ENCODE measurements at regions not wholly inside any gene's neighbourhood (a gene's known extent, or its start where the extent isn't known, plus 50 kb on each side); places are given as distances from the start of the nearest gene placed in this dataset.
"Not testable (repeated sequence)": the region's sequence is repeated elsewhere in the genome, so short reads cannot be mapped to it uniquely, and the experiment has no call there.

DNA sequence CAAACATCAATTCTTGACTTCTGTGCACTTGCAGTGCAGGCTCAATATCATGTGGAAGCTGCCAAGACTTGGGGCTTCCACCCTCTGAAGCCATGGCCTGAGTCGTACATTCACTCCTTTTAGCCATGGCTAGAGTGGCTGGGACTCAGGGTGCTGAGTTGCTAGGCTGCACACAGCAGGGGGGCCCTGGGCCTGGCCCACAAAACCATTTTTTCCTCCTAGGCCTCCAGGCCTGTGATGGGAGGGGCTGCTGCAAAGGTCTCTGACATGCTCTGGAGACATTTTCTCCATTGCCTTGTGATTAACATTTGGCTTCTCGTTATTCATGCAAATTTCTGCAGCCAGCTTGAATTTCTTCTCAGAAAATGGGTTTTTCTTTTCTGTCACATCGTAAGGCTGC is 1226.8 kb downstream of the AACS start:
- intact Hi-C loops (cut with DNase I); ATAC-seq; DNase-seq (ENCODE audit: low spot score): not testable (repeated sequence)

DNA sequence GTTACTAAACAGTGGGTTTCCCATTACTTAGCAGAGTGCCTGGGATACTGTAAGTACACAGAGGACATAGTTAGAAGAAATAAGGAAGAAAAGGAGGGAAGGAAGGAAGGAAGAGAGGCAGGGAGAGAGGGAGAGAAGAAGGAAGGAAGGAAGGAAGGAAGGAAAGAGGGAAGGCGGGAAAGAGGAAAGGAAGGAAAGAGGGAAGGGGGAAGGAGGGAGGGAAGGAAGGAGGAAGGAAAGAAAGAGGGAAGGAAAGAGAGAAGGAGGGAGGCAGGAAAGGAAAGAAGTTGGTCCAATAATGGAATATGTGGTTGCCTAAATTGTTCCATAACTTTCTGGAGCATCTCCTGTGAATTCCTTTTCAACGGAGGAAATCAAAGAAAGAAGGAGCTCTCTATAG is 1230.4 kb downstream of the AACS start:
- ATAC-seq, result no peak
- intact Hi-C loops (cut with DNase I), result no loop called here
- DNase-seq (ENCODE audit: low spot score), result no peak

DNA sequence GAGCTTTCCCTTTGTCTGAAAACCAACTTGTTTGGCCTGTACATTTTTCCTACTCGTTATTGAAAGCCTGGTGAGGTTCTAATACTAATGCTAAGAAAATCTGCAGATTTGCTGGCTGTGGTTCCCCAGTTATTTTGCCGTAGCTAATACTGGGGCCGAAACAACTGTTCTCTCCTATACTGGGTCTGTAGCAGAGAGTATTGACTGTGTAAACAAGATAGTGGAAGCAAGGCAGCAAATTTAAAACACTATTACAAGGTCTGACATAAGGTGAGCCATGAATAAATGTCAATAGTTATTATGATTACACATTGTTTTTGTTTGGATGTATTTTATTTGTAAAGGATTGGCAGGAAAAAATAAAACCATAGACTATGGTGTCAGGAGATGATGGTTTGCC is 1244.0 kb downstream of the AACS start:
- no peak for DNase-seq (ENCODE audit: low spot score)
- intact Hi-C loops (cut with DNase I), result no loop called here
- no peak for ATAC-seq

DNA sequence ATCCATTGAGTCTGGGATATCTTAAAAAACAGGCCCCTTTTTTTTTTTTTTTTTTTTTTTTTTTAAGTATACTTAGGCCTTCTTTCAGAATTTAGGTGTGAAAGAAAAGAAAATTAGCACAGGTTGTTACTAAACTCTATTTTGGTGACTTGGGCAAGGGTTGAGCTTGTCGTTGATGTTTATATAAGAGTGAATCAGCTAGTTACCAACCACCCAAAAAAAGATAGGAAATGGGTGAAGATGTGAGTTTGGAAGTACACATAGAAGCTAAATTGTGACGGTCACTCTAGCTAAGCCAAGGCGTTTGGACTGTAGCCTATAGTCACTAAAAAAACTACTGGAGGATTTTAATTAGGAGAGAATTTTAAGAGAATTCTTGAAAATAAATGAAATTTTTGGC is 1247.2 kb downstream of the AACS start:
- ATAC-seq (no peak), DNase-seq (ENCODE audit: low spot score) (no peak)
- intact Hi-C loops (cut with DNase I), result no loop called here

DNA sequence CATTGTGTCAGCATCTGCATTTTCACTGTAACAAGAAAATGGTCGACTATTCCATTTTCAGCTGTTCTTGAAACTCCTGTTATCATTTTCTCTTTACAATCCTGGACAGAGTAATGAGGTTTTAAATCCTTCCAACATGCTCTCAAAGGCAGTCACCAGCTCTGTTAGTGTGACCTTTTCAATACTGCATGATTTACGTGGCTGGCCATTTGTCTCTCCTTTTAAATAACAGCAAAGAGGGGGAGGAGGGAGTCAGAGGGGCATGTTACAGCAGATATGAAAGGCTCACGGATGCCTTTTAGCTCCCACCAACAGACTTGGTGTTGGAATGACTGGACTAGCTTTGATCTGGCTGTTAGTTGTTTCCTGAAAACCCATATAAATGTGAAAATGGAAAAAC is 1251.2 kb downstream of the AACS start:
- intact Hi-C loops (cut with DNase I), result no loop called here
- DNase-seq (ENCODE audit: low spot score) (no peak), ATAC-seq (no peak)

DNA sequence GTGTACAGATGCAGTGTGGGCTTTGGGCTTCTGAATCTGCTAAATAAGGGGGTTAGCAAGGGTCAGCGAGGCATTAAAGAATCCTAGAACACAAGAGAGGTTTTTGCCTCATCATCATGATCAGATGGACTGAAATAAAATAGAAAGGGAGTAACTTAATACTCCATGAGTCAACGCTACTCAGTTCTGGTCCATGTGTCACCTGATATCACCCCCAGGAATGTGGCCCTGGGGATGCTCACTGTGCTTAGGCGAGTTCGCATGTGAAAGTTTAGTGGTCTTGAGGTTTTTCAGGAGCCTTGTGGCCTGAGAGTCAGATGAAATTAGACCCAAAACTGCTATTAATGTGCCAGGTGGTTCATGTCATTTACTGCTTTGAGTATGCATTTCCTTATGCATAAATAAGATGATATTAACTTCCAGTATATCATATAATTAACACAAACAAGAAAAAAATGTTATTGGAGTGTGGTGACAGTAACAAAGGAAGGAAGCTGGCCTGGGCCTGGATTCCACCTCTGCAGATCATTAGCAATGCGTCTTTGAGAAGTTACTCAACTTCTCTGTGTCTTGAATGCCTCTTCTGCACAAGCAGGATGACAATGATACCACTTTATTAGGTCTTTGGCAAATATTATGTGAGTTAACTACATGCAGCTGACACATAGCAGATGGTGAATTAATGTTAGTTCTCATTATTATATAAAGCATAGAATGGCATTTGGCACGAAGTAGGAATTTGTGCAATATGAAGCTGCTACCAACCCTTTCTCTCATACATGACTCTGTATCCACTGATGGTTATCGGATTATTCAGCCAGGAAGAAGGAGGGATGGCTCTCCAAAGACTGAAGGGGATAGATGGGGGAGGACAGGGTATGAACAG is 1272.6 kb downstream of the AACS start:
- no peak for DNase-seq (ENCODE audit: low spot score)
- intact Hi-C loops (cut with DNase I), result no loop called here
- no peak for ATAC-seq

DNA sequence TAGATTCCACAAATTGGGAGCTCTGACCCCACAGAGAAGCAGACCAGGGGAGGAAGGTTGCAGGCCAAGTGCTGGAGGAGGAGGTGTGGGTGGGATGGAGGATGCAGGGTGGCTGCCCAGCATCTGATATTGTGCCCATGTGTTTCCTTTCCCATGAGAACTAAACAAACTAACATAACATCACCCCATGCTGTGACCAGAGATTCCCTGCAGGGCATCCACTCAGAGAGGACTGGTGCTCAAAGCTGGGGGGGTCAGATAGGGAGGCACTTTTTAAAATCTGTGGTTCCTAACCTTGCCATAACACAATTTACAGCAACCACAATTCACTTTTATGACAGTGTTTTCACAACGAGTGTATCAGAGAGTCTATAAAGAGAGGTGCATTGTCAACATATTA is 1277.6 kb downstream of the AACS start:
- no peak for ATAC-seq
- no peak for DNase-seq (ENCODE audit: low spot score)

DNA sequence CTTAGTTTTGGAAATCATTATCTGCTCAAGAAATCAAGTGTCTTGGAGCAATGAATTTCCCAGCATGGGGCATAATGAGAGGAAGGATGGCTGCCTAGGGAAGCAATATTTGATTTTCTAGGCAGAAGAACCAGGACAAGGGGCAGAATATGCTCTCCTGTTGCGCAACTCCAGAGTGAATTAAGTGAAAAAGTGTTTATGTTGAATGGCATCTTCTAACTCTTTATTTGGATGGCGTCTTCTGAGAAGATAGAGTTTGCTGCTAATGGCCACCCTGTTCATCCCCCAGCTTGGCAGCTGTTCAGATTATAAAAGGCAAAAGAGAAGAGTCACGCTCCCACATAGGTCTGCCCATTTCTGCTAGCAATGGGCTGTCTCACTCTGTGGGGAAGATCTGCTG is 1278.1 kb downstream of the AACS start:
- no peak for DNase-seq (ENCODE audit: low spot score)
- intact Hi-C loops (cut with DNase I), result no loop called here

More for the DNA sequence above, 1277.6 kb downstream of the AACS start:
- intact Hi-C loops (cut with DNase I), result no loop called here

DNA sequence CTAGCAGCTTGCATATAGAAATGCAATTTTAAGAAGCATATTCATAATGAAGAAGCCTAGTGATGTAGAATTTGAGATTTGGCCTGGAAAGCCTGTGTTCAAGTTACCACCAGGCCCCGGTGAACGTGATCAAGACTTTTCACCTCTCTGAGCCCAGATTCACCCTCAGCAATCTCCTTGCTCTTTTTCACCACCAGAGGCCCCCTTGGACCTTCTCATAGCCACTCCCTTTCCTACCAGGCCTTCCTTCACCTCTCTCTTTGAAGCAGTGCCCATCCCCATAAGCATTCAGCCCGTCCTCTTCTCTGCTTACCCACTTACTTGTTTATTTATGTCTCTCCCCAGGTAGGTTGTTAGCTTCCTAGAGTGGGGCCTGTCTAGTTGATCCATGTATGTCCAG is 1280.9 kb downstream of the AACS start:
- intact Hi-C loops (cut with DNase I), result no loop called here
- ATAC-seq (no peak), DNase-seq (ENCODE audit: low spot score) (no peak)

More for the DNA sequence above, 1278.1 kb downstream of the AACS start:
- no peak for ATAC-seq

DNA sequence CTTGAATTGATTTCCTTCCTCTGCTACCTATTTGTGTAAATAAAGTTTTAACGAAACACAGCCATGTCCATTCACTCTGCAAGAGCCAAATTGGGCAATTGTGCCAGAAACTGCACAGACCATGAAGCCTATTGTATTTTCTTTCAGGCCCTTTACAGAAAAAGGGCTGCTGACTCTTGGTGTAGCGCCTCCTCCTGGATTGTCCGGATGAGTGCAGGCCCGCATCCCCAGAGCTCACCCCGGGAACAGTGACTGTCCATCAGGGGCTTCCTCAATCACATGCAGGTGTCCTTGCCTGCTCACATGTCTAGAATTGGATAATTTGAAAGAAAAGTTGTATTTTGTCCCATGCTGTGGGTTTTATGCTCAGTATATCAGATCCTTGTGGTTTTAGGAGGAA is 1282.2 kb downstream of the AACS start:
- DNase-seq (ENCODE audit: low spot score), result no peak
- intact Hi-C loops (cut with DNase I), result no loop called here
- no peak for ATAC-seq

DNA sequence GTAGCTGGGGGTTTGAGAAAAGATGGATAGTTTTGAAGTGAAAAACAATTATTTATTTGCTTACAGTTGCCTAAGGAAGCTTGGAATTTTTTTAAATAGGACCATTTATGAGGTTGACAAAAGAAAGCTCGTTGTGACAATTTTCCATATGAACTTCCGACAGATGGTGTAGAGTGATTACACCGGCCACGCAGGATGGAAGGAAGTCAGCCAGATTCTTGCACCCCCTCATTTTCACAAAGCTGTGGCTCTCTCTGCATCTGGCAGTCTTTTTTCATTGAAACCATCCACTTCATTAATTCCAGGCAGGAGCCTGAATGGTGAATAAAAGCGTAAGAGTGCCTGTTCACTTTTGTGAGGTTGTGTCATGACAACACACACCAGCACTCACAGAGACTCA is 1284.1 kb downstream of the AACS start:
- intact Hi-C loops (cut with DNase I), result no loop called here
- no peak for ATAC-seq
- no peak for DNase-seq (ENCODE audit: low spot score)

DNA sequence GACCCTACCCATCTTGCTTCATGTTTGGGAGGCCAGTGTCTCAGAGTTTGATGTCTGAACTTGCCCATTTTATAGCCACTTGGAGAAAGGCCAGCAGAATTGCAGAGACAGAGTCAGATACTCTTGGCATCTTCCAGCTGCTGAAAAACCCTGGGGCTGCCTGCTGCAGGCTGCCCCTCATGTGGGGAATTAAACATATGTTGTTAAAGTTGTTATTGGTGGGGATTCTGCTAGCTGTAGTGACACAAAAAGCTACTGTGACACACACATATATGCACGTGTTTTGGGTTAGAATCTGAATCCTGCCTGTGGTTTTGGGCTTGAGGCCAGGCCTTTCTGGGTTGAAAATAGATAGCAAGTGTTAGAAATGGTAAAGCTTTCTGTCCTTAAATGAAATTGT is 1288.4 kb downstream of the AACS start:
- DNase-seq (ENCODE audit: low spot score) (no peak), ATAC-seq (no peak)
- intact Hi-C loops (cut with DNase I), result no loop called here

DNA sequence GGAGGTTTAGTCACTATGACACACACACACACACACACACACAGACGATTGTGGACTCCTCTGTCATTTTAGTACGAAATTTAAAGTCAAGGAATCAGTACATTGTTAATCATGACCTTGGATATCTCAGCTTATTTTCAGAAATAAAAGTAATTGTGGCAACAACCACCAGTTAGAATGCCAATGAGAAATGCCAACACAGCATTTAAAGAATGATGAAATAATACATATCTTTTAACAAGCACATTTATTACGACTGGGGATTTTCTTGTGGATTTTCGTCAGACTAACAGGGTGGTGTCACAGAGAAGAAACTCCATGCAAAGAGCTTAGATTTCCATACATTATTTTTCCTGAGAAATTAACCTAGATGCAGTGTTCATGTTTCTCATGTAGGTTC is 1289.4 kb downstream of the AACS start:
- DNase-seq (ENCODE audit: low spot score) (no peak), ATAC-seq (no peak)
- intact Hi-C loops (cut with DNase I), result no loop called here

DNA sequence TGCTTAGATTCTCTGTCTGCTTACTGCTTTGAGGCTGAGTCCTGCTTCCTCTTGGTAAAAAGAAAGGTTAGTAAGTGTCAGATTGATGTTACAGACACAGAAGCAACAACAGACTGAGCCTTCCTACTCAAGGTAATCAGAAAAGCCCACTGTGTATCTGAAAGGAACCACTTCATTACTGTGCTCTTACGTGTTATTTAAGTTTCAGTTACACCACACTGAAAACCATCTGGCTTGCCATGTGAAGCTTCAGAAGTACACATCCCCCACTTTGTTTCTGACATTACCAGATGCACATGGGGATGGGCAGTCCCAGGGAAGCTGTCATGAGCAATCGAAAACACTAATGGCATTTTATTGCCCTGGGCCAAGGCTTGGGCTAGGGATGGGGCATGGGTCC is 1290.1 kb downstream of the AACS start:
- intact Hi-C loops (cut with DNase I), result no loop called here
- no peak for ATAC-seq
- no peak for DNase-seq (ENCODE audit: low spot score)

DNA sequence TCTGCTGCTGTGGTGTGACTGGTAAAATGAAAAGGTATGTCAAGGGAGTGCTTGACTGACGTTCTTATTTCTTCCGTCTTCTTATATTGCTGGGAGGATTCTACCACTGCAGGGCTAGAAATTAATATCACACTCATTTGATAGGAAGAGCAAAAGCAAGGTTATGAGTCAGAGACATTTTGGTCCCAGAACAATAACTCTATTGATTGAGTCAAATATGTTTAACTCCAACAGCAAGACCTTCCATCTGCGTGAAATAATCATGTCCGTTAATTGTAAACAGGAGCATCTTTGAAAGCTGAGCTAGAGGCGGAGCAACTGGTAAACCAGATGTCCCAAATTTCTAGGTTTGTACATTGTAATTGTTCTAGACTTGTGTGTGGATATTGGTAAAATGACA is 1293.6 kb downstream of the AACS start:
- ATAC-seq (no peak), DNase-seq (ENCODE audit: low spot score) (no peak)
- intact Hi-C loops (cut with DNase I), result no loop called here

DNA sequence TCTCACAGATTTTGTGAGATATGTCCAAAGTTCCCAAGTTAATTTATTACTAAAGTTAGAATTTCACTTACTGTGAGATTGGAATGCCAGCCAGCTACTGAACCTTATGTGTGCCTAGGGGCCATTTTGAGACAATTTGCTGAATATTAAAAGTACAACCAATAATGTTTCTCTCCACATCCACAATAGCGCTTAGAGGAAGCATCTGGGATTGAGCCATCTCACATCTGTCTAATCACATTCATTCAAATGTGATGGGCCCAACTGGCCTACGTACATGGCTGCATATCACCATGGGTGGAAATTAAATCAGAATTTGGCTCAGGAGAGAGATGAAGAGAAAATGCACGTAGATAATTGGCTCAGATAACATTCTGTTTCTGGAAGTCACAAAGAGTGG is 1294.0 kb downstream of the AACS start:
- no peak for ATAC-seq

DNA sequence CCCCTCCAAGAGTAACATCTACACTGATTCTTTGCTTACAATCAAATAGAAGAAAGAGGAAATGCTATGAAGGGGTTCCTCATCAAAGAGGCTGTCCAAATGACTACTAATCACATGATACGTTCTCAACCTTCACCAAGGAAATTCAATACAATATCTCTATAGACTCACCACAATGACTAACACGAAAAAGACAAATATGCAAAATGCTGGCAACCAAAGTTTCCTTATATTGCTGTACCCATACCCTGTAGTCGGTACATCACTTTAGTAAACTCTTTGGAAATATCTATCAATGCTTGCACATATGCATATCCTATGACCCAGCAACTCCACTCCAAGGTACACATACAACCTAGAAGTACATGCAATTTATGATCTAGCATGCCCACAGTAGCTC is 1296.6 kb downstream of the AACS start:
- intact Hi-C loops (cut with DNase I), result no loop called here
- ATAC-seq (no peak), DNase-seq (ENCODE audit: low spot score) (no peak)

More for the DNA sequence above, 1294.0 kb downstream of the AACS start:
- intact Hi-C loops (cut with DNase I), result no loop called here
- no peak for DNase-seq (ENCODE audit: low spot score)

DNA sequence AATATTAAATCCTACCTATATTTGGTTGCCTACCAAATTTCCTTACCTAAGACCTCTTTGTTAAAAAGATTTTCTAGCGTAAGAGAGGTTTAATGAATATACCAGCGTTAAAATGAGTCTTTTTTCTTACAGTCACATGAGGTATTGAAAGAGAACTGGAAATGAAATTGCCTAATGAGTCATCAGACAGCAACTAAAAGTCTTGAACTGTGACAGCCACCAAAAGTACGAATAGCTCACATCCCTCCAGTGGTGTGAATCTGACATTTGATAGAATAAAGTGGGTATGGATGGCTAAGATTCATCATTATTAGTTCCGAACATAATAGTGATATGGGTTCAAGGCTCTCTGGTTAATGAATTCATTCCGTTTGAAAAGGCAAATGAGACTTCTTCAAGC is 1297.3 kb downstream of the AACS start:
- ATAC-seq, result no peak

DNA sequence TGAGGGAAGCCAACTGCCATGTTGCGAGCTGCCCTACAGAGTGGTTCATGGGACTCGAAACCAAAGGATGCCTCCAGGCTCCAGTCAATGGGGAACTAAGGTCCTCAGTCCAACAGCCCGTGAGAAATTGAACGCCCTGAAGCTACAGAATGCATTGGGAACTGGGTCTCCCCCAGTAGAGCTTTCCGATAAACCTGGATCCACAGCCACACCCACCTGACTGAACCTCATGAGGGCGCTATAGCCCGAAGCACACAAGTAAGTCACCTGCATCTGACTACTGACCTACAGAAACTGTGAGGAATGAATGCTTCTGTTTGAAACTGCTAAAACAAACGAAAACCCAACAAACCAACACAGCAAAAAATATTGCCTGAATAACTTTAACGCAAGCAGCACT is 1297.7 kb downstream of the AACS start:
- intact Hi-C loops (cut with DNase I), result no loop called here
- DNase-seq (ENCODE audit: low spot score) (no peak), ATAC-seq (no peak)

More for the DNA sequence above, 1297.3 kb downstream of the AACS start:
- no peak for DNase-seq (ENCODE audit: low spot score)
- intact Hi-C loops (cut with DNase I), result no loop called here

DNA sequence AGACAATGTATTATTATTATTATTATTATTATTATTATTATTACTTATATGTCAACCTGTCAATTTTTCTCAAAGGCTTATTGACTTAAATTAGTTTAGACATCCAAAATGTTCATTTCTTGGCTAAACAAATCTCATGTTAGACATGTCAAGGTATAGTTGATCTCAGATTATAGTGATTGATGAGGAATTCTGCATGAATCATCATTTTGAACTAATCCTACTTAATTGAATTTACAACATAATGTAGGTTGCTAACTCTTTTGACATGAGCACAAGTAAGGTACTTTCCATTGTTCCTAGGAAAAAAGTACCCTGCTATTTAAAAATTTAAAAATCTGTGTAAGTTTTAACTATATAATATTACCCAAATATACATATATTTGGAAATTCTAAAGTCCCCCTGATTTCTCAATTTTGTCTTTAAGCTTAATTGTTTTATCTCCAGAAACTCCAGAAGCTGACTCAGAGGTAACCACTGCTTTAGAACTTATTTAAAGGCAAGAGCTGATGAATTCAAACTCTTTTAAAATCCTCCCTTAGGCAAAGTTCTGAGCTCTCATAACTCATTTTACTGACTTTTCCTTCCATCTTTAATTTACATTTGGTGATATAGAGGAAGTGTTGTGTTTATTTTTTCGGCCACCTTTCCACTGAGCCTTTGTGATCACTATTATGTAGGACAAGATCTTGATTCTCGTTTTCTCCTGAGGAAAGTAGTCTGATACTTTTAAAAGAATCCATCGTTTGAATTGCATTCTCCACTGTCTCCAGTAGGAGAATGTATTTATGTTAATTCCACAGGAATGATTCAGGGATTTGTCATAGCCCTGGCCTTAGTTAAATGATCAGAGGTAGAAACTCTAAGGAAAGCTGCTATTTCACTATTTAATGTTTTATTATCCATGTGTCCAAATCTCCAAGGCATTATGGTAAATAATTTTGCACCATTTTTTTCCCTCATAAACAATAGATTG is 1304.5 kb downstream of the AACS start:
- ATAC-seq (no peak), DNase-seq (ENCODE audit: low spot score) (no peak)
- intact Hi-C loops (cut with DNase I), result no loop called here

All from sciatic nerve (tissue), 2 donors.